ENCODE measurements at regions not wholly inside any gene's neighbourhood (a gene's known extent, or its start where the extent isn't known, plus 50 kb on each side); places are given as distances from the start of the nearest gene placed in this dataset.

- DNase-seq = no peak
Observed at GRCh38 chr5:58145397-58145934, 314.4 kb downstream of the PLK2 start.

GRCh38 chr5:58143727-58144126, 316.2 kb downstream of the PLK2 start:
- no peak for DNase-seq

- no peak for DNase-seq
Observed at GRCh38 chr5:58143181-58143580, 316.7 kb downstream of the PLK2 start.

- no peak for DNase-seq
Observed at GRCh38 chr5:58138791-58139190, 321.1 kb downstream of the PLK2 start.

- DNase-seq = no peak
Observed at GRCh38 chr5:58136406-58136805, 323.5 kb downstream of the PLK2 start.

- DNase-seq = no peak
Observed at GRCh38 chr5:58135571-58136335, 324.1 kb downstream of the PLK2 start.

- DNase-seq = no peak
Observed at GRCh38 chr5:58133631-58134296, 326.1 kb downstream of the PLK2 start.

- DNase-seq = no peak
Observed at GRCh38 chr5:58133216-58133615, 326.7 kb downstream of the PLK2 start.

GRCh38 chr5:58127255-58128220, 332.3 kb downstream of the PLK2 start:
- DNase-seq = no peak

- no peak for DNase-seq
Observed at GRCh38 chr5:58123501-58123900, 336.4 kb downstream of the PLK2 start.

GRCh38 chr5:58122848-58123392, 337.0 kb downstream of the PLK2 start:
- DNase-seq = no peak

- DNase-seq = no peak
Observed at GRCh38 chr5:58122157-58122556, 337.7 kb downstream of the PLK2 start.

- DNase-seq = no peak
Observed at GRCh38 chr5:58121391-58121790, 338.5 kb downstream of the PLK2 start.

- no peak for DNase-seq
Observed at GRCh38 chr5:58117542-58117941, 342.3 kb downstream of the PLK2 start.

GRCh38 chr5:58116346-58116745, 343.5 kb downstream of the PLK2 start:
- no peak for DNase-seq

GRCh38 chr5:58115811-58116210, 344.1 kb downstream of the PLK2 start:
- DNase-seq = no peak

- DNase-seq = no peak
Observed at GRCh38 chr5:58114324-58114723, 345.6 kb downstream of the PLK2 start.

GRCh38 chr5:58113172-58113571, 346.7 kb downstream of the PLK2 start:
- no peak for DNase-seq

GRCh38 chr5:58108511-58108910, 351.4 kb downstream of the PLK2 start:
- DNase-seq = no peak

GRCh38 chr5:58107704-58108103, 352.2 kb downstream of the PLK2 start:
- DNase-seq = no peak

GRCh38 chr5:58106754-58107410, 353.0 kb downstream of the PLK2 start:
- DNase-seq = no peak

- DNase-seq = no peak
Observed at GRCh38 chr5:58105836-58106235, 354.1 kb downstream of the PLK2 start.
